H1 (cell line): ENCODE measurements at regions not wholly inside any gene's neighbourhood (a gene's known extent, or its start where the extent isn't known, plus 50 kb on each side); places are given as distances from the start of the nearest gene placed in this dataset.

Experiments
- CTCF ChIA-PET: fragments of 300-600 bp; sonication (Branson Sonifier 250); formaldehyde crosslinking; loops from one replicate; lab custom pipeline; 2021; ENCODE audit not compliant: partially characterized antibody; lab: Charles Lee
- POLR2A ChIA-PET: fragments of 300-600 bp; sonication (Branson Sonifier 250); formaldehyde crosslinking; loops from one replicate; lab custom pipeline; 2021; ENCODE audit warnings: inconsistent platforms; ENCODE audit not compliant: partially characterized antibody; lab: Charles Lee
- DNase-seq, 2 experiments: peaks; one replicate each; pipeline versions ENCODE4 v3.0.0 to v3.0.0-alpha.2; 2010 to 2022; ENCODE audit warnings: low spot score in 2 of 2, low read depth in 1 of 2, mixed read lengths in 1 of 2
- FAIRE-seq: peaks from 2 replicates; lab custom pipeline; 2011; peaks lifted over from hg19 to GRCh38; lab: Jason Lieb, UNC
- H2AFZ ChIP-seq: 2 replicates; pipeline ENCODE4 v1.8.1; 2012; ENCODE audit warnings: low read length, inconsistent platforms
- H2AK5ac ChIP-seq: 2 replicates; pipeline ENCODE4 v1.6.1; 2013; ENCODE audit warnings: low read depth, low read length
- H2BK120ac ChIP-seq: replicated peaks from 2 replicates; pipeline ENCODE3; 2013; ENCODE audit warnings: low read depth, low read length, inconsistent platforms
- H2BK12ac ChIP-seq: 2 replicates; pipeline ENCODE4 v1.6.1; 2013; ENCODE audit warnings: low read depth, low read length
- H2BK15ac ChIP-seq: 2 replicates; pipeline ENCODE4 v1.6.1; 2013; ENCODE audit warnings: low read length
- H2BK20ac ChIP-seq: 2 replicates; pipeline ENCODE4 v1.6.1; 2013; ENCODE audit warnings: low read length
- H2BK5ac ChIP-seq: 2 replicates; pipeline ENCODE4 v1.6.1; 2013; ENCODE audit warnings: low read depth, low read length
- H3K14ac ChIP-seq: 2 replicates; pipeline ENCODE4 v1.6.1; 2013; ENCODE audit warnings: inconsistent platforms; ENCODE audit not compliant: insufficient read length
- H3K18ac ChIP-seq: 2 replicates; pipeline ENCODE4 v1.6.1; 2013; ENCODE audit warnings: low read length; ENCODE audit errors: extremely low read depth
- H3K23ac ChIP-seq: 2 replicates; pipeline ENCODE4 v1.6.1; 2013; ENCODE audit warnings: inconsistent platforms; ENCODE audit not compliant: insufficient read length
- H3K23me2 ChIP-seq: 2 replicates; pipeline ENCODE4 v1.6.1; 2013; ENCODE audit warnings: low read depth, low read length
- H3K27ac ChIP-seq: 2 replicates; pipeline ENCODE4 v1.6.1; 2011; ENCODE audit warnings: low read depth, low read length, inconsistent platforms
- H3K27me3 ChIP-seq, 4 experiments: replicated peaks in 1 of 4; 1 replicate in 1 of 4; 2 replicates in 3 of 4; pipeline versions ENCODE4 v1.6.1 to v1.8.1; 2011 to 2013; ENCODE audit warnings: low read length in 3 of 4, mild to moderate bottlenecking in 3 of 4, inconsistent platforms in 2 of 4, mixed read lengths in 2 of 4, moderate library complexity in 1 of 4; ENCODE audit not compliant: control insufficient read depth in 3 of 4, insufficient read depth in 3 of 4; ENCODE audit errors: extremely low read depth in 1 of 4
- H3K36me3 ChIP-seq, 4 experiments: 2 replicates each; pipeline versions ENCODE4 v1.6.1 to v1.8.1; 2011 to 2013; ENCODE audit warnings: mild to moderate bottlenecking in 4 of 4, low read length in 3 of 4, moderate library complexity in 2 of 4, control low read depth in 1 of 4, inconsistent platforms in 1 of 4; ENCODE audit not compliant: insufficient read depth in 4 of 4, control insufficient read depth in 2 of 4
- H3K4ac ChIP-seq: replicated peaks from 2 replicates; pipeline ENCODE3; 2013; ENCODE audit warnings: low read length, low read depth, mixed read lengths, inconsistent platforms; ENCODE audit not compliant: insufficient read length
- H3K4me1 ChIP-seq, 4 experiments: replicated peaks in 1 of 4; 1 replicate in 1 of 4; 2 replicates in 3 of 4; pipeline versions ENCODE4 v1.6.1 to v1.8.1; 2011 to 2013; ENCODE audit warnings: low read length in 3 of 4, inconsistent platforms in 2 of 4, mixed read lengths in 1 of 4; ENCODE audit not compliant: insufficient read depth in 4 of 4, control insufficient read depth in 3 of 4
- H3K4me2 ChIP-seq, 2 experiments: 2 replicates each; pipeline versions ENCODE4 v1.6.1 to v1.8.1; 2011 to 2013; ENCODE audit warnings: low read depth in 2 of 2, low read length in 2 of 2, control low read depth in 1 of 2, inconsistent platforms in 1 of 2, mild to moderate bottlenecking in 1 of 2; ENCODE audit not compliant: insufficient read depth in 1 of 2
- H3K4me3 ChIP-seq, 4 experiments: fragments of 200-600, 300-600 bp in 1 of 4; sonication (generic), shearing (Covaris generic), sonication (Bioruptor Twin) in 1 of 4; 2 replicates each; pipeline versions ENCODE4 v1.5.1 to v1.8.1; 2011 to 2016; ENCODE audit warnings: low read length in 4 of 4, low read depth in 3 of 4, control low read depth in 2 of 4, inconsistent platforms in 2 of 4, mild to moderate bottlenecking in 2 of 4, mixed read lengths in 1 of 4, moderate library complexity in 1 of 4; ENCODE audit not compliant: insufficient read depth in 2 of 4; ENCODE audit errors: extremely low read depth in 1 of 4
- H3K56ac ChIP-seq: replicated peaks from 2 replicates; pipeline ENCODE3; 2013; ENCODE audit warnings: low read depth, mild to moderate bottlenecking, mixed read lengths, low read length, inconsistent platforms; ENCODE audit not compliant: insufficient read length
- H3K79me1 ChIP-seq: 2 replicates; pipeline ENCODE4 v1.6.1; 2013; ENCODE audit warnings: low read depth, low read length, control low read depth
- H3K79me2 ChIP-seq, 2 experiments: 2 replicates each; pipeline versions ENCODE4 v1.6.1 to v1.8.1; 2012 to 2013; ENCODE audit warnings: low read length in 2 of 2, mild to moderate bottlenecking in 2 of 2, inconsistent platforms in 1 of 2; ENCODE audit not compliant: insufficient read depth in 2 of 2, control insufficient read depth in 1 of 2
- H3K9ac ChIP-seq, 4 experiments: replicated peaks in 1 of 4; 1 replicate in 1 of 4; 2 replicates in 3 of 4; pipeline versions ENCODE4 v1.6.1 to v1.8.1; 2011 to 2013; ENCODE audit warnings: low read depth in 3 of 4, low read length in 3 of 4, control low read depth in 2 of 4, mild to moderate bottlenecking in 2 of 4, moderate library complexity in 2 of 4, inconsistent platforms in 1 of 4; ENCODE audit errors: extremely low read depth in 1 of 4
- H3K9me3 ChIP-seq, 2 experiments: 2 replicates each; pipeline versions ENCODE4 v1.6.1 to v1.8.1; 2012 to 2013; ENCODE audit warnings: mild to moderate bottlenecking in 2 of 2, moderate library complexity in 2 of 2, control low read depth in 1 of 2, inconsistent platforms in 1 of 2, low read depth in 1 of 2, low read length in 1 of 2, mixed read lengths in 1 of 2; ENCODE audit not compliant: insufficient read depth in 2 of 2
- H4K20me1 ChIP-seq, 2 experiments: replicated peaks in 1 of 2; 2 replicates each; pipeline versions ENCODE3 to v1.8.1; 2011 to 2013; ENCODE audit warnings: inconsistent platforms in 2 of 2, low read length in 2 of 2, mild to moderate bottlenecking in 1 of 2; ENCODE audit not compliant: insufficient read depth in 2 of 2, control insufficient read depth in 1 of 2
- H4K5ac ChIP-seq: 2 replicates; pipeline ENCODE4 v1.6.1; 2013; ENCODE audit warnings: low read length, low read depth, mixed read lengths, inconsistent platforms; ENCODE audit not compliant: insufficient read length
- H4K8ac ChIP-seq: 2 replicates; pipeline ENCODE4 v1.8.0; 2013; ENCODE audit warnings: mild to moderate bottlenecking, moderate library complexity, low read length, inconsistent platforms; ENCODE audit not compliant: insufficient read depth; ENCODE audit errors: extremely low read depth
- H4K91ac ChIP-seq: replicated peaks from 2 replicates; pipeline ENCODE3; 2013; ENCODE audit warnings: low read length, mixed read lengths, inconsistent platforms; ENCODE audit not compliant: insufficient read length
- CBX5 ChIP-seq: fragments of 300-800, 300-1000 bp; sonication (generic); IDR thresholded peaks from 2 replicates; pipeline ENCODE4 v1.7.1; 2016; ENCODE audit warnings: antibody characterized with exemption, low read length, low read depth
- CBX8 ChIP-seq: fragments of 300-800, 300-1000 bp; sonication (generic); IDR thresholded peaks from 2 replicates; pipeline ENCODE4 v1.7.1; 2016; ENCODE audit warnings: low read depth, low read length, borderline replicate concordance
- EGR1 ChIP-seq: IDR thresholded peaks from 2 replicates; pipeline ENCODE4 v1.6.1; 2011; ENCODE audit warnings: low read depth, low read length, borderline replicate concordance
- EZH2 ChIP-seq: fragments of 200-600 bp; sonication (generic); IDR thresholded peaks from 2 replicates; pipeline ENCODE4 v1.7.1; 2012; ENCODE audit warnings: low read depth, mild to moderate bottlenecking, moderate library complexity, low read length, inconsistent platforms; ENCODE audit not compliant: severe bottlenecking
- GABPA ChIP-seq: IDR thresholded peaks from 2 replicates; pipeline ENCODE4 v1.6.1; 2011; ENCODE audit warnings: mild to moderate bottlenecking, low read length, moderate library complexity, borderline replicate concordance; ENCODE audit not compliant: insufficient read depth
- JUND ChIP-seq: IDR thresholded peaks from 2 replicates; pipeline ENCODE4 v1.6.1; 2011; ENCODE audit warnings: mild to moderate bottlenecking, improper control_type of control experiment, low read length
- RAD21 ChIP-seq, 2 experiments: IDR thresholded peaks in 1 of 2; conservative IDR thresholded peaks in 1 of 2; 2 replicates each; pipeline ENCODE4 v1.6.1; 2011; ENCODE audit warnings: low read depth in 2 of 2, low read length in 2 of 2, improper control_type of control experiment in 1 of 2, inconsistent platforms in 1 of 2, mild to moderate bottlenecking in 1 of 2, moderate library complexity in 1 of 2
- YY1 ChIP-seq: IDR thresholded peaks from 2 replicates; pipeline ENCODE4 v1.6.1; 2011; ENCODE audit warnings: low read depth, mild to moderate bottlenecking, low read length
- WGBS, 2 experiments: shearing (Covaris generic) in 1 of 2; methylation state at CpG; one replicate each; pipeline versions ENCODE4 v1.1.6 to v1.1.7; 2013 to 2015; ENCODE audit warnings: low lambda C conversion rate in 2 of 2, mixed read lengths in 2 of 2, inconsistent platforms in 1 of 2, low coverage in 1 of 2, missing lambda C conversion rate in 1 of 2; ENCODE audit not compliant: insufficient replicate concordance in 2 of 2, insufficient coverage in 1 of 2, insufficient read length in 1 of 2; ENCODE audit errors: extremely low coverage in 1 of 2, missing lambda C conversion rate in 1 of 2; 5-methylcytosine and 5-hydroxymethylcytosine counted together
- TF ChIP-seq, protein P1 (sequence below), 3 experiments: IDR thresholded peaks; 1 replicate in 2 of 3; 2 replicates in 1 of 3; pipeline versions ENCODE4 v1.5.1 to v1.6.1; 2011; ENCODE audit warnings: low read length in 3 of 3, mild to moderate bottlenecking in 3 of 3, inconsistent platforms in 2 of 3, low read depth in 1 of 3, moderate library complexity in 1 of 3; ENCODE audit not compliant: insufficient read depth in 1 of 3; ENCODE audit errors: control extremely low read depth in 1 of 3

DNA sequence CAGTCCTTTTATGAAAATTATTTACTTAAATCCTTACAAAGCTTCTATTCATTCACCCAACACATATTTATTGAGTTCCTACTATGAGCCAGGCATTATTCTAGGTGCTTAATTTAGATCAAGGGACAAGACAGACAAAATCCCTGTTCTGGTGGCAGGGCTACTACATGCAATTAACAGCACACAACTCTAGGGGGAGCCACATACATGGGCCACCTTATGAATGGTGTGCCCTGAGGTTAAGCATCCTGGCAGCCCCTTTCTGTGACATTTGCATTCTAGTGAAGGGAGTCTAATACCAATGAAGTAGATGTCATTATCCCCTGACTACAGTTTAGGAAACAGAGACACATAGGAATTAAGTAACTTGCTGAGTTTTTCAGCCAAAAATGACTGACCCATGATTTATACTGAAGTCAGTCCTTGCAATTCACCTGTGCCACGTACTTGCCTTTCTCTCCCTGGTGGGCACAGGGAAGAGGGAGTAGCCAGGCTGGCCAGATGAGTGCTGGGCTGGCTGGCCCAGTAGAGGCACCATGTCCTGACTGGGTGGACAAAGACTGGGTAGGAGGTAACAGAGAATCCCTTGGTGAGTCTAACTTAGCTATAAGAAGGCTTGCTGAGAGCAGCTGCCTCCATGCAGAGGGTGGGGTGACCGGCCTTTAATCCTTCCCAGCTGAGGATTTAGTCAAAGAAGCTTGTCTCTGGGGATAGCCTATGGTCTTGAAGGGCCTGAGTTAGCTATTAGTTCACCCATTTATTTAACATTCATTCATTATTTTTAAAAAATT lies 52.0 kb upstream of the ELF5 start:
- H3K9ac ChIP-seq, result no peak overlapping the region
- no peak for TF ChIP-seq EGR1
- TF ChIP-seq EZH2, result no peak
- no peak for TF ChIP-seq CBX5
- TF ChIP-seq GABPA, result no peak
- TF ChIP-seq, protein P1, sequence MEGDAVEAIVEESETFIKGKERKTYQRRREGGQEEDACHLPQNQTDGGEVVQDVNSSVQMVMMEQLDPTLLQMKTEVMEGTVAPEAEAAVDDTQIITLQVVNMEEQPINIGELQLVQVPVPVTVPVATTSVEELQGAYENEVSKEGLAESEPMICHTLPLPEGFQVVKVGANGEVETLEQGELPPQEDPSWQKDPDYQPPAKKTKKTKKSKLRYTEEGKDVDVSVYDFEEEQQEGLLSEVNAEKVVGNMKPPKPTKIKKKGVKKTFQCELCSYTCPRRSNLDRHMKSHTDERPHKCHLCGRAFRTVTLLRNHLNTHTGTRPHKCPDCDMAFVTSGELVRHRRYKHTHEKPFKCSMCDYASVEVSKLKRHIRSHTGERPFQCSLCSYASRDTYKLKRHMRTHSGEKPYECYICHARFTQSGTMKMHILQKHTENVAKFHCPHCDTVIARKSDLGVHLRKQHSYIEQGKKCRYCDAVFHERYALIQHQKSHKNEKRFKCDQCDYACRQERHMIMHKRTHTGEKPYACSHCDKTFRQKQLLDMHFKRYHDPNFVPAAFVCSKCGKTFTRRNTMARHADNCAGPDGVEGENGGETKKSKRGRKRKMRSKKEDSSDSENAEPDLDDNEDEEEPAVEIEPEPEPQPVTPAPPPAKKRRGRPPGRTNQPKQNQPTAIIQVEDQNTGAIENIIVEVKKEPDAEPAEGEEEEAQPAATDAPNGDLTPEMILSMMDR (IDR thresholded peaks at IDR 0.05; ENCODE audit: control extremely low read depth in 1 of 3, insufficient read depth in 1 of 3, low read depth in 1 of 3, low read length in 3 of 3), result peak; percentile 60 to 89 (median 77)
- TF ChIP-seq CBX8, result no peak
- 0 out of 2 replicates have a peak, but pooled peaks have one; percentile 38 for TF ChIP-seq YY1
- peak; percentile 86 to 90 for TF ChIP-seq RAD21 (IDR thresholded peaks at IDR 0.05 in 1 of 2, conservative IDR thresholded peaks at IDR 0.05 in 1 of 2; ENCODE audit: low read depth in 2 of 2, low read length in 2 of 2)
- no peak for TF ChIP-seq JUND

More for the DNA sequence above, 52.0 kb upstream of the ELF5 start:
- Histone ChIP-seq H2BK15ac (no peak overlapping the region), H4K91ac (no peak overlapping the region), H3K23ac (no peak overlapping the region), H2AK5ac (no peak overlapping the region), H2BK12ac (no peak overlapping the region), H4K5ac (no peak overlapping the region), H2BK20ac (no peak overlapping the region), H3K56ac (no peak overlapping the region), H2BK120ac (no peak overlapping the region), H3K79me1 (no peaks in the 10 kb centered on the region), H3K9me3 (no peaks in the 10 kb centered on the region), H4K8ac (no peak overlapping the region), H3K36me3 (no peaks in the 10 kb centered on the region), H3K4me1 (0 out of 7 replicates have a peak, but pooled peaks cover 0 to 2% (median 0%) of the 10 kb centered on the region in 4 experiments), H4K20me1 (no peaks in the 10 kb centered on the region), H2AFZ (no peak overlapping the region), H2BK5ac (no peak overlapping the region), H3K14ac (no peak overlapping the region), H3K79me2 (no peaks in the 10 kb centered on the region), H3K27ac (no peak overlapping the region), H3K4me2 (no peak overlapping the region), H3K23me2 (no peaks in the 10 kb centered on the region), H3K18ac (no peak overlapping the region), H3K4me3 (no peak overlapping the region), H3K4ac (no peak overlapping the region), H3K27me3 (no peaks in the 10 kb centered on the region)
- ChIA-PET POLR2A (no interaction called here), CTCF (interaction anchor here (0.6 to 5.4 kb wide), 41 partner anchors 9 to 847 kb away, joined by 3 to 39 read pairs (median 4); partner anchors contain the start of gene ELF5)
- DNase-seq (peak in 1 of 2 experiments; percentile 17), FAIRE-seq (peak; percentile 83)
- WGBS, 2 experiments, result 81% methylated on average over 2 of the region's 2 CpGs; no CpG with 5 or more reads in 1 of the 2 experiments
